GM23338 (cell line): ENCODE measurements at regions not wholly inside any gene's neighbourhood (a gene's known extent, or its start where the extent isn't known, plus 50 kb on each side); places are given as distances from the start of the nearest gene placed in this dataset.

Source experiments
- ATAC-seq: fragments of 200-7000 bp; cut with Tn5 transposase; 3 replicates; pipeline ENCODE4 v1.9.1; 2020
- DNase-seq: peaks from one replicate; pipeline ENCODE4 v3.0.0-alpha.2; 2015; ENCODE audit warnings: low spot score
- H2AFZ ChIP-seq: fragments of 200-600 bp; sonication (generic); 2 replicates; pipeline ENCODE4 v1.8.0; 2016; ENCODE audit warnings: antibody characterized with exemption, mild to moderate bottlenecking, moderate library complexity
- H3F3A ChIP-seq: fragments of 200-600 bp; sonication (generic); replicated peaks from 2 replicates; pipeline ENCODE4 v1.8.0; 2017; ENCODE audit warnings: antibody characterized with exemption, mixed run types, low read depth
- H3K27ac ChIP-seq: fragments of 200-600 bp; sonication (generic); 2 replicates; pipeline ENCODE4 v1.6.1; 2016; ENCODE audit warnings: low read depth
- H3K27me3 ChIP-seq: fragments of 200-600 bp; sonication (generic); 2 replicates; pipeline ENCODE4 v1.8.0; 2016; ENCODE audit warnings: mild to moderate bottlenecking, mixed run types, moderate library complexity; ENCODE audit not compliant: insufficient read depth
- H3K36me3 ChIP-seq: fragments of 200-600 bp; sonication (generic); 2 replicates; pipeline ENCODE4 v1.8.0; 2016; ENCODE audit warnings: mild to moderate bottlenecking; ENCODE audit not compliant: insufficient read depth
- H3K4me1 ChIP-seq: fragments of 200-600 bp; sonication (generic); 2 replicates; pipeline ENCODE4 v1.8.0; 2016; ENCODE audit warnings: mild to moderate bottlenecking, moderate library complexity; ENCODE audit not compliant: insufficient read depth
- H3K4me2 ChIP-seq: fragments of 200-600 bp; sonication (generic); 2 replicates; pipeline ENCODE4 v1.7.1; 2017; ENCODE audit warnings: mixed run types
- H3K4me3 ChIP-seq: fragments of 200-600 bp; sonication (generic); 2 replicates; pipeline ENCODE4 v1.6.1; 2016; ENCODE audit warnings: mixed run types
- H3K79me2 ChIP-seq: fragments of 200-600 bp; sonication (generic); replicated peaks from 2 replicates; pipeline ENCODE4 v1.8.0; 2017; ENCODE audit warnings: mild to moderate bottlenecking; ENCODE audit not compliant: insufficient read depth
- H3K9me2 ChIP-seq: fragments of 200-600 bp; sonication (generic); 2 replicates; pipeline ENCODE4 v1.8.0; 2017; ENCODE audit not compliant: insufficient read depth
- H4K20me1 ChIP-seq: fragments of 200-600 bp; sonication (generic); replicated peaks from 2 replicates; pipeline ENCODE4 v1.8.0; 2017; ENCODE audit warnings: mild to moderate bottlenecking; ENCODE audit not compliant: insufficient read depth
- H3K27ac Mint-ChIP-seq: 2 replicates; pipeline ENCODE4 v1.8.0; 2020; ENCODE audit warnings: inconsistent platforms, mild to moderate bottlenecking, moderate library complexity, mixed read lengths
- H3K27me3 Mint-ChIP-seq: 3 replicates; pipeline ENCODE4 v1.8.0; 2022; ENCODE audit warnings: low read depth, mild to moderate bottlenecking, moderate library complexity, mixed read lengths, inconsistent platforms; ENCODE audit not compliant: insufficient read depth, poor library complexity
- H3K36me3 Mint-ChIP-seq: 3 replicates; pipeline ENCODE4 v1.8.0; 2021; ENCODE audit warnings: low read depth, mild to moderate bottlenecking, inconsistent platforms, moderate library complexity, mixed read lengths
- H3K4me1 Mint-ChIP-seq: 3 replicates; pipeline ENCODE4 v1.8.0; 2020; ENCODE audit warnings: mild to moderate bottlenecking, inconsistent platforms, mixed read lengths
- H3K4me3 Mint-ChIP-seq: 3 replicates; pipeline ENCODE4 v1.8.0; 2021; ENCODE audit warnings: moderate library complexity, mild to moderate bottlenecking, inconsistent platforms, mixed read lengths
- H3K9me3 Mint-ChIP-seq: 3 replicates; pipeline ENCODE4 v1.8.0; 2020; ENCODE audit warnings: moderate library complexity, mild to moderate bottlenecking, inconsistent platforms, mixed read lengths
- CREB1 ChIP-seq: fragments of 250-450 bp; sonication (Bioruptor Pico); IDR thresholded peaks from 2 replicates; pipeline ENCODE4 v1.5.0; 2020; ENCODE audit warnings: low read depth, mild to moderate bottlenecking, moderate library complexity
- EZH2 ChIP-seq: fragments of 200-600 bp; sonication (generic); IDR thresholded peaks from one replicate; pipeline ENCODE4 v1.8.0; 2017; ENCODE audit warnings: antibody characterized with exemption, mild to moderate bottlenecking, low read depth; ENCODE audit not compliant: unreplicated experiment
- JUNB ChIP-seq: IDR thresholded peaks from one replicate; pipeline ENCODE4 v1.6.1; 2016; ENCODE audit warnings: antibody characterized with exemption; ENCODE audit not compliant: unreplicated experiment
- NANOG ChIP-seq: IDR thresholded peaks from 2 replicates; pipeline ENCODE4 v1.6.1; 2016; ENCODE audit warnings: antibody characterized with exemption, borderline replicate concordance
- POLR2AphosphoS5 ChIP-seq: IDR thresholded peaks from 2 replicates; pipeline ENCODE4 v1.6.1; 2016; ENCODE audit warnings: antibody characterized with exemption, low read depth
- STAT1 ChIP-seq: IDR thresholded peaks from one replicate; pipeline ENCODE4 v1.6.1; 2016; ENCODE audit warnings: antibody characterized with exemption; ENCODE audit not compliant: unreplicated experiment
- ZNF114 ChIP-seq: fragments of 250-450 bp; sonication (Bioruptor Pico); IDR thresholded peaks from 2 replicates; pipeline ENCODE4 v1.5.0; 2020; ENCODE audit warnings: mild to moderate bottlenecking, moderate library complexity
- ZNF331 ChIP-seq: fragments of 250-450 bp; sonication (Bioruptor Pico); IDR thresholded peaks from 2 replicates; pipeline ENCODE4 v1.5.0; 2020; ENCODE audit warnings: low read depth, mild to moderate bottlenecking, moderate library complexity
- TF ChIP-seq, protein P1 (sequence below), 2 experiments: fragments of 200-600 bp in 1 of 2; sonication (generic) in 1 of 2; conservative IDR thresholded peaks; 2 replicates each; pipeline versions ENCODE4 v1.5.1 to v1.6.1; 2016 to 2017; ENCODE audit warnings: antibody characterized with exemption in 2 of 2, low read depth in 2 of 2, mild to moderate bottlenecking in 2 of 2, moderate library complexity in 1 of 2
- TF ChIP-seq, protein P2 (sequence below): fragments of 250-450 bp; sonication (Bioruptor Pico); IDR thresholded peaks from 2 replicates; pipeline ENCODE4 v1.5.0; 2020; ENCODE audit warnings: mild to moderate bottlenecking, moderate library complexity
- TF ChIP-seq, protein P3 (sequence below): IDR thresholded peaks from one replicate; pipeline ENCODE4 v1.6.1; 2018; ENCODE audit warnings: antibody characterized with exemption; ENCODE audit not compliant: unreplicated experiment

DNA sequence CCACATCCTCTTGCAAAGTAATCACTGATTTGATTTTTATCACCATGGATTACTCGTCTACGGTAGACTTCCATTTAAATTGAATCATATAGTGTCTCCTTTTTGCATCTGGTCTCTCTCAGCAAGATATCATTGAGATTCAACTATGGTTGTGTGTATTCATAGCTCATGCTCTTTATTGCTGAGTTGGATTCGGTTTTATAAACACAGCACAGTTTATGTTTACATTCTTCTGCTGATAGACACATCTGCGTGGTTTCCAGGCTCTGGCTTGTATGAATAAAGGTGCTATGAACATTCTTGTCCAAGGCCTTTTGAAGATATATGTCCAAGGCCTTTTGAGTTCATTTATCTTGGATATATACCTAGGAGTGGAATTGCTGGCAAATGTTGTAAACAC is 356.5 kb upstream of the CELF2 start (continued):
- TF ChIP-seq, protein P1, sequence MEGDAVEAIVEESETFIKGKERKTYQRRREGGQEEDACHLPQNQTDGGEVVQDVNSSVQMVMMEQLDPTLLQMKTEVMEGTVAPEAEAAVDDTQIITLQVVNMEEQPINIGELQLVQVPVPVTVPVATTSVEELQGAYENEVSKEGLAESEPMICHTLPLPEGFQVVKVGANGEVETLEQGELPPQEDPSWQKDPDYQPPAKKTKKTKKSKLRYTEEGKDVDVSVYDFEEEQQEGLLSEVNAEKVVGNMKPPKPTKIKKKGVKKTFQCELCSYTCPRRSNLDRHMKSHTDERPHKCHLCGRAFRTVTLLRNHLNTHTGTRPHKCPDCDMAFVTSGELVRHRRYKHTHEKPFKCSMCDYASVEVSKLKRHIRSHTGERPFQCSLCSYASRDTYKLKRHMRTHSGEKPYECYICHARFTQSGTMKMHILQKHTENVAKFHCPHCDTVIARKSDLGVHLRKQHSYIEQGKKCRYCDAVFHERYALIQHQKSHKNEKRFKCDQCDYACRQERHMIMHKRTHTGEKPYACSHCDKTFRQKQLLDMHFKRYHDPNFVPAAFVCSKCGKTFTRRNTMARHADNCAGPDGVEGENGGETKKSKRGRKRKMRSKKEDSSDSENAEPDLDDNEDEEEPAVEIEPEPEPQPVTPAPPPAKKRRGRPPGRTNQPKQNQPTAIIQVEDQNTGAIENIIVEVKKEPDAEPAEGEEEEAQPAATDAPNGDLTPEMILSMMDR (conservative IDR thresholded peaks at IDR 0.05; ENCODE audit: low read depth in 2 of 2), result no peak

DNA sequence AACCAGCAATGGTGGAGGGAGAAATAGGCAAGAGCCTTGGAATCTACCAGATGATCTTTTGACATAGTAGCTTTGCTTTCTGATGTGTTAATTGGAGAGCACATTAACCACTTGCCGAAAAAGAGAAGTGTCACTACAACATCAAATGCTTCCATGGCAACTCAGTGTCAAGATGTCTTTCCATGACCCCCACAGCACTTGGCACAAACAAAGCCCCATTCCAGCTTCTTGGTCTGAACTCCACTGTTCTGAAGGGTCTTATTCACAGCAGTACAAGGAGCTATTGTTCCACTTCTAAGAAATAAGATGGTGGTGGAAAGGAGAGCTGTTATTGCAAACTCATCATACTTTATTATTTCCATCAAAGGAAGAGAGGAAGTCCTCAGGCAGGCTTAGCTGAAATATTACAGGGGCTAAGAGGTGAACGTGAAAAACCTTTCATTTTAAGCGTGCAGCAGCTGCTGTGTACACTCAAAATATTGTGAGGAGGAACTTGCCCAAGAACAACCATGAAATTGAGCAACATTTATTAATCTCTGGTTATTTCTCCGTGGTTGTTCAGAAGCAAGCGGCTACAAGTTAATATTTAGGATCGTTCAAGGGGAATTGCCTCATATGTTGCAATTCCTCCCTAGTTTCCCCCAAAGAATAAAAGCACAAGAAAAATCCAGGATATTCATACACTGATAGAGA is 354.8 kb upstream of the CELF2 start:
- no peak overlapping the region for H3K4me2 ChIP-seq
- TF ChIP-seq, protein P2, sequence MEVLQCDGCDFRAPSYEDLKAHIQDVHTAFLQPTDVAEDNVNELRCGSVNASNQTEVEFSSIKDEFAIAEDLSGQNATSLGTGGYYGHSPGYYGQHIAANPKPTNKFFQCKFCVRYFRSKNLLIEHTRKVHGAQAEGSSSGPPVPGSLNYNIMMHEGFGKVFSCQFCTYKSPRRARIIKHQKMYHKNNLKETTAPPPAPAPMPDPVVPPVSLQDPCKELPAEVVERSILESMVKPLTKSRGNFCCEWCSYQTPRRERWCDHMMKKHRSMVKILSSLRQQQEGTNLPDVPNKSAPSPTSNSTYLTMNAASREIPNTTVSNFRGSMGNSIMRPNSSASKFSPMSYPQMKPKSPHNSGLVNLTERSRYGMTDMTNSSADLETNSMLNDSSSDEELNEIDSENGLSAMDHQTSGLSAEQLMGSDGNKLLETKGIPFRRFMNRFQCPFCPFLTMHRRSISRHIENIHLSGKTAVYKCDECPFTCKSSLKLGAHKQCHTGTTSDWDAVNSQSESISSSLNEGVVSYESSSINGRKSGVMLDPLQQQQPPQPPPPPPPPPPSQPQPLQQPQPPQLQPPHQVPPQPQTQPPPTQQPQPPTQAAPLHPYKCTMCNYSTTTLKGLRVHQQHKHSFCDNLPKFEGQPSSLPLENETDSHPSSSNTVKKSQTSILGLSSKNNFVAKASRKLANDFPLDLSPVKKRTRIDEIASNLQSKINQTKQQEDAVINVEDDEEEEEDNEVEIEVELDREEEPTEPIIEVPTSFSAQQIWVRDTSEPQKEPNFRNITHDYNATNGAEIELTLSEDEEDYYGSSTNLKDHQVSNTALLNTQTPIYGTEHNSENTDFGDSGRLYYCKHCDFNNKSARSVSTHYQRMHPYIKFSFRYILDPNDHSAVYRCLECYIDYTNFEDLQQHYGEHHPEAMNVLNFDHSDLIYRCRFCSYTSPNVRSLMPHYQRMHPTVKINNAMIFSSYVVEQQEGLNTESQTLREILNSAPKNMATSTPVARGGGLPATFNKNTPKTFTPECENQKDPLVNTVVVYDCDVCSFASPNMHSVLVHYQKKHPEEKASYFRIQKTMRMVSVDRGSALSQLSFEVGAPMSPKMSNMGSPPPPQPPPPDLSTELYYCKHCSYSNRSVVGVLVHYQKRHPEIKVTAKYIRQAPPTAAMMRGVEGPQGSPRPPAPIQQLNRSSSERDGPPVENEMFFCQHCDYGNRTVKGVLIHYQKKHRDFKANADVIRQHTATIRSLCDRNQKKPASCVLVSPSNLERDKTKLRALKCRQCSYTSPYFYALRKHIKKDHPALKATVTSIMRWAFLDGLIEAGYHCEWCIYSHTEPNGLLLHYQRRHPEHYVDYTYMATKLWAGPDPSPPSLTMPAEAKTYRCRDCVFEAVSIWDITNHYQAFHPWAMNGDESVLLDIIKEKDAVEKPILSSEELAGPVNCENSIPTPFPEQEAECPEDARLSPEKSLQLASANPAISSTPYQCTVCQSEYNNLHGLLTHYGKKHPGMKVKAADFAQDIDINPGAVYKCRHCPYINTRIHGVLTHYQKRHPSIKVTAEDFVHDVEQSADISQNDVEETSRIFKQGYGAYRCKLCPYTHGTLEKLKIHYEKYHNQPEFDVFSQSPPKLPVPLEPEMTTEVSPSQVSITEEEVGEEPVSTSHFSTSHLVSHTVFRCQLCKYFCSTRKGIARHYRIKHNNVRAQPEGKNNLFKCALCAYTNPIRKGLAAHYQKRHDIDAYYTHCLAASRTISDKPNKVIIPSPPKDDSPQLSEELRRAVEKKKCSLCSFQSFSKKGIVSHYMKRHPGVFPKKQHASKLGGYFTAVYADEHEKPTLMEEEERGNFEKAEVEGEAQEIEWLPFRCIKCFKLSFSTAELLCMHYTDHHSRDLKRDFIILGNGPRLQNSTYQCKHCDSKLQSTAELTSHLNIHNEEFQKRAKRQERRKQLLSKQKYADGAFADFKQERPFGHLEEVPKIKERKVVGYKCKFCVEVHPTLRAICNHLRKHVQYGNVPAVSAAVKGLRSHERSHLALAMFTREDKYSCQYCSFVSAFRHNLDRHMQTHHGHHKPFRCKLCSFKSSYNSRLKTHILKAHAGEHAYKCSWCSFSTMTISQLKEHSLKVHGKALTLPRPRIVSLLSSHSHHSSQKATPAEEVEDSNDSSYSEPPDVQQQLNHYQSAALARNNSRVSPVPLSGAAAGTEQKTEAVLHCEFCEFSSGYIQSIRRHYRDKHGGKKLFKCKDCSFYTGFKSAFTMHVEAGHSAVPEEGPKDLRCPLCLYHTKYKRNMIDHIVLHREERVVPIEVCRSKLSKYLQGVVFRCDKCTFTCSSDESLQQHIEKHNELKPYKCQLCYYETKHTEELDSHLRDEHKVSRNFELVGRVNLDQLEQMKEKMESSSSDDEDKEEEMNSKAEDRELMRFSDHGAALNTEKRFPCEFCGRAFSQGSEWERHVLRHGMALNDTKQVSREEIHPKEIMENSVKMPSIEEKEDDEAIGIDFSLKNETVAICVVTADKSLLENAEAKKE (CRISPR knock-in tag), result no peak
- TF ChIP-seq POLR2AphosphoS5 (no peak), NANOG (no peak), STAT1 (no peak), CREB1 (no peak), JUNB (no peak), EZH2 (no peak), ZNF114 (CRISPR knock-in tag) (no peak), ZNF331 (CRISPR knock-in tag) (no peak)
- TF ChIP-seq, protein P3, sequence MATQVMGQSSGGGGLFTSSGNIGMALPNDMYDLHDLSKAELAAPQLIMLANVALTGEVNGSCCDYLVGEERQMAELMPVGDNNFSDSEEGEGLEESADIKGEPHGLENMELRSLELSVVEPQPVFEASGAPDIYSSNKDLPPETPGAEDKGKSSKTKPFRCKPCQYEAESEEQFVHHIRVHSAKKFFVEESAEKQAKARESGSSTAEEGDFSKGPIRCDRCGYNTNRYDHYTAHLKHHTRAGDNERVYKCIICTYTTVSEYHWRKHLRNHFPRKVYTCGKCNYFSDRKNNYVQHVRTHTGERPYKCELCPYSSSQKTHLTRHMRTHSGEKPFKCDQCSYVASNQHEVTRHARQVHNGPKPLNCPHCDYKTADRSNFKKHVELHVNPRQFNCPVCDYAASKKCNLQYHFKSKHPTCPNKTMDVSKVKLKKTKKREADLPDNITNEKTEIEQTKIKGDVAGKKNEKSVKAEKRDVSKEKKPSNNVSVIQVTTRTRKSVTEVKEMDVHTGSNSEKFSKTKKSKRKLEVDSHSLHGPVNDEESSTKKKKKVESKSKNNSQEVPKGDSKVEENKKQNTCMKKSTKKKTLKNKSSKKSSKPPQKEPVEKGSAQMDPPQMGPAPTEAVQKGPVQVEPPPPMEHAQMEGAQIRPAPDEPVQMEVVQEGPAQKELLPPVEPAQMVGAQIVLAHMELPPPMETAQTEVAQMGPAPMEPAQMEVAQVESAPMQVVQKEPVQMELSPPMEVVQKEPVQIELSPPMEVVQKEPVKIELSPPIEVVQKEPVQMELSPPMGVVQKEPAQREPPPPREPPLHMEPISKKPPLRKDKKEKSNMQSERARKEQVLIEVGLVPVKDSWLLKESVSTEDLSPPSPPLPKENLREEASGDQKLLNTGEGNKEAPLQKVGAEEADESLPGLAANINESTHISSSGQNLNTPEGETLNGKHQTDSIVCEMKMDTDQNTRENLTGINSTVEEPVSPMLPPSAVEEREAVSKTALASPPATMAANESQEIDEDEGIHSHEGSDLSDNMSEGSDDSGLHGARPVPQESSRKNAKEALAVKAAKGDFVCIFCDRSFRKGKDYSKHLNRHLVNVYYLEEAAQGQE, result no peak
- TF ChIP-seq, protein P1 (conservative IDR thresholded peaks at IDR 0.05; ENCODE audit: low read depth in 2 of 2), result no peak

More for the DNA sequence above, 354.8 kb upstream of the CELF2 start:
- H3K27ac Mint-ChIP-seq, result no peak overlapping the region
- Histone ChIP-seq H2AFZ (no peak overlapping the region), H3K9me2 (no peaks in the 10 kb centered on the region), H3K4me3 (no peak overlapping the region), H3K27me3 (no peaks in the 10 kb centered on the region), H4K20me1 (no peaks in the 10 kb centered on the region), H3K27ac (no peak overlapping the region), H3K36me3 (no peaks in the 10 kb centered on the region), H3K4me1 (no peaks in the 10 kb centered on the region), H3K79me2 (no peaks in the 10 kb centered on the region), H3F3A (no peaks in the 10 kb centered on the region)
- peaks cover 3% of the 10 kb centered on the region; the same call in 2 of the 3 replicates for H3K9me3 Mint-ChIP-seq
- peaks cover 4% of the 10 kb centered on the region; the same call in 1 of the 3 replicates for H3K36me3 Mint-ChIP-seq
- H3K27me3 Mint-ChIP-seq, result peaks cover 5% of the 10 kb centered on the region
- DNase-seq (no peak), ATAC-seq (no peak)
- no peaks in the 10 kb centered on the region for H3K4me1 Mint-ChIP-seq
- H3K4me3 Mint-ChIP-seq, result no peak overlapping the region
